ENCODE measurements at regions not wholly inside any gene's neighbourhood (a gene's known extent, or its start where the extent isn't known, plus 50 kb on each side); places are given as distances from the start of the nearest gene placed in this dataset.

DNA sequence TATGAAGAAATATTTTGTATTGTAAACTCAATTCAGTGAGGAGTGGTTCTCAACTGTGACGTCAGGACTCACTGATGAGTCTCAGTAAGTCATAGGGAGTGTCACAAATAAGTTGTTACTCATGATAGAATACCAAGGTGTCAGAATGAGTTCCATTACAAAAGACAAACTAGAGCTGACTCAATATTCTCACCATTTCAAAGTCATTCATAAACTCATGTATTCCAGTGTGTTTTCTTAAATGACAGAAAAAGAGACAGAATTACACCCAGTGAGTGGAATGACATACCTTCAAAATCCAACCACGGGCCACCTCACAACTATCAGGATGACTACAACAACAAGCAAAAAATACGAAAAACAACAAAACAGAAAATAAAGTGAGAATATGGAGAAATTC lies 321.5 kb downstream of the ENC1 start:
- TF ChIP-seq, protein P1, sequence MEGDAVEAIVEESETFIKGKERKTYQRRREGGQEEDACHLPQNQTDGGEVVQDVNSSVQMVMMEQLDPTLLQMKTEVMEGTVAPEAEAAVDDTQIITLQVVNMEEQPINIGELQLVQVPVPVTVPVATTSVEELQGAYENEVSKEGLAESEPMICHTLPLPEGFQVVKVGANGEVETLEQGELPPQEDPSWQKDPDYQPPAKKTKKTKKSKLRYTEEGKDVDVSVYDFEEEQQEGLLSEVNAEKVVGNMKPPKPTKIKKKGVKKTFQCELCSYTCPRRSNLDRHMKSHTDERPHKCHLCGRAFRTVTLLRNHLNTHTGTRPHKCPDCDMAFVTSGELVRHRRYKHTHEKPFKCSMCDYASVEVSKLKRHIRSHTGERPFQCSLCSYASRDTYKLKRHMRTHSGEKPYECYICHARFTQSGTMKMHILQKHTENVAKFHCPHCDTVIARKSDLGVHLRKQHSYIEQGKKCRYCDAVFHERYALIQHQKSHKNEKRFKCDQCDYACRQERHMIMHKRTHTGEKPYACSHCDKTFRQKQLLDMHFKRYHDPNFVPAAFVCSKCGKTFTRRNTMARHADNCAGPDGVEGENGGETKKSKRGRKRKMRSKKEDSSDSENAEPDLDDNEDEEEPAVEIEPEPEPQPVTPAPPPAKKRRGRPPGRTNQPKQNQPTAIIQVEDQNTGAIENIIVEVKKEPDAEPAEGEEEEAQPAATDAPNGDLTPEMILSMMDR (conservative IDR thresholded peaks at IDR 0.05; ENCODE audit: low read depth, low read length): no peak
- no peak for DNase-seq (ENCODE audit: low read depth)
- no peak overlapping the region for H3K4me3 ChIP-seq (ENCODE audit: low read length)

DNA sequence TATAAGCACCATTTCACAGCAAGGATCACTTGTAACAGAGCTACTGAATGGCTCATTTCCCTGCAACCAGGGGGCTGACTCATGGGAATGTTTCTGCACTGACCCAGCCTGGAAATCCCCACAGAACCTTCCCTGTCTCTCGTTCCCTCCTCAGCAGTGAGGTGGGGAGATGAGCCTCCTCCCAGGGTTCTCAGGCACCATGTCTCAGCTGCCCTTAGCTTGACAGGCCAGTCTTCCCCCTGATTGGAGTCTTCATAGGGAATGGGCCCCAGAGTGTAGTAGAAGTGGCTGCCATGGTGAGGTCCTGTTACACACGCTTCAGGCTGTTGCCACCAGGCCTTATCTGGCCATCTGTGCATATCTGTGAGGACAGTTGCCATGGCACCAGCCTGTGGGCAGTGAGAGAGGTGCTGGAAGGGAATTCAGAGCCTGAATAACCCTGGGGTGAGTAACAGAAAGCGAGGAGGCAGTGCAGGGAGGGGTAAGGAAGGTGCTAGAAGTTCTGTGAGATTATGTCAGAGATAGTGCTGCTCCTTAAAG lies 324.4 kb downstream of the ENC1 start:
- DNase-seq (ENCODE audit: low read depth): peak; percentile 87
- H3K4me3 ChIP-seq (ENCODE audit: low read length): no peak overlapping the region
- TF ChIP-seq, protein P1 (conservative IDR thresholded peaks at IDR 0.05; ENCODE audit: low read depth, low read length): no peak

DNA sequence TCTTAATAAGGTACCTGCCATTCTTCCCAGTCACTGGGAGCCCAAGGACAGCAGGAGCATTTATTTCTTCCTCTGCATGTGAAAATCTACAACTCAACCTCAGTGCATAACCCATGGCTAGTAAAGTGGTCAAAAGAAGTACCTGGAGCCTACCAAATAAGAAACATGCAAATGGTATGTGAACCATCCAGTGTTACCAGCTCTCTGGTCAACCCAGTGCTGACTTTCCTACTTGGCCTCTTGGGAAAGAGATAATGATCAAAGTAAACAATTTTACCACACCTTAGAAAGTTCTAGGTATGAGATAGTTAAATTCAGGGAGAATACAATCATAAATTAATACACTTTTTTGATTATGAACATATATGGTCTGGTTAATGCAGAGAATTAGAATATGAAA lies 325.6 kb downstream of the ENC1 start:
- TF ChIP-seq, protein P1 (conservative IDR thresholded peaks at IDR 0.05; ENCODE audit: low read depth, low read length): no peak
- no peak overlapping the region for H3K4me3 ChIP-seq (ENCODE audit: low read length)
- no peak for DNase-seq (ENCODE audit: low read depth)

DNA sequence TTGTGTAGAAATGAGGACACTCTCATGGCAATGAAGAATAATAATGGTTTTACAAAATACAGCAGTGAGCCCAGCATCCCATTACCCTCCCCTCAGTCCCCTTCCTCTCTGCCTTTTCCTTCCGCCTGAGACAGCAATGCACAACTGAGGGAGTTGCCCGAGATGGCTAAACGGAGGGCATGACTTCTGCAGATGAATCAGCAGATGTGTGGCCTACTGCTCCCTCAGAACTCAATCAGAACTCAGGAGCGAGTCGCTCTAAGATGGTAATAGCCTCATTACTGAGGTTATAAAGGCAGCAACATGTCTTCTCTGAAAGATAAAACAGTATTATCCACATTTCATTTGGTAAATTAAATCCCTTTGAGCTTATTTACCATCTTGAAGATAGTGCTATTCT lies 326.6 kb downstream of the ENC1 start:
- TF ChIP-seq, protein P1 (conservative IDR thresholded peaks at IDR 0.05; ENCODE audit: low read depth, low read length): no peak
- no peak for DNase-seq (ENCODE audit: low read depth)
- H3K4me3 ChIP-seq (ENCODE audit: low read length): no peak overlapping the region

DNA sequence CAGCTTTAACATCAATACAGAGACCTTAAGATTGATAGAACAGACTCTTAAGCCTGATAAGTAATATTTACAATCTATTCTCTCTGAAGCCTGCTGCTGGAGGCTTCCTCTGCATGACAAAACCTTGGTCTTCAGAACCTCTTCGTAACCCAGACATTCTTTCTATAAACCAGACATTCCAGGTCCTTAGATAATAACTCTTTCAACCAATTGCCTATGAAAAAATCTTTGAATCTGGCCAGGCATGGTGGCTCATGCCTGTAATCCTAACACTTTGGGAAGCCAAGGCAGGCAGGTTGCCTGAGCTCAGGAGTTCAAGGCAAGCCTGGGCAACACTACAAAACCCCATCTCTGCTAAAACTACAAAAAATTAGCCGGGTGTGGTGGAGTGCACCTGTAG lies 327.8 kb downstream of the ENC1 start:
- TF ChIP-seq, protein P1 (conservative IDR thresholded peaks at IDR 0.05; ENCODE audit: low read depth, low read length): no peak
- no peak overlapping the region for H3K4me3 ChIP-seq (ENCODE audit: low read length)
- no peak for DNase-seq (ENCODE audit: low read depth)

DNA sequence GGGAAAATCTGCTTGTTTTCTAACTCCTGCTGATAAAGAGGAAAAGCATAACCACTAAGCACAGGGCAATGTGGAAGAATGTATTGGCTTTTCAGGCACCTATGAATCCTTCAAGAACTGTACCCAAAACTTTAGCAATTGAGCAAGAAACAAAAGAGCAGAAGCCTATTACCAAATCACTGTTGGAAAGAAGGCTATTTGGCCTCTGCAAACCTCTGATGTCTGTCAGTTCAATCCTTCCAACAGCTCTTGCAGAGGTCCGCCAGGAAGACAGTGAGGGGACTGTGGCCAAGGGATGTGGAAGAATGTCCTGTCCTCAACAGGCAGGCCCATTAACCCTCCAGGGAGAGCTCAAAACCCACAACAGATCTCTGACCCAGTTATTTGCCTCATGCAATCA lies 328.6 kb downstream of the ENC1 start:
- DNase-seq (ENCODE audit: low read depth): no peak
- TF ChIP-seq, protein P1 (conservative IDR thresholded peaks at IDR 0.05; ENCODE audit: low read depth, low read length): no peak

DNA sequence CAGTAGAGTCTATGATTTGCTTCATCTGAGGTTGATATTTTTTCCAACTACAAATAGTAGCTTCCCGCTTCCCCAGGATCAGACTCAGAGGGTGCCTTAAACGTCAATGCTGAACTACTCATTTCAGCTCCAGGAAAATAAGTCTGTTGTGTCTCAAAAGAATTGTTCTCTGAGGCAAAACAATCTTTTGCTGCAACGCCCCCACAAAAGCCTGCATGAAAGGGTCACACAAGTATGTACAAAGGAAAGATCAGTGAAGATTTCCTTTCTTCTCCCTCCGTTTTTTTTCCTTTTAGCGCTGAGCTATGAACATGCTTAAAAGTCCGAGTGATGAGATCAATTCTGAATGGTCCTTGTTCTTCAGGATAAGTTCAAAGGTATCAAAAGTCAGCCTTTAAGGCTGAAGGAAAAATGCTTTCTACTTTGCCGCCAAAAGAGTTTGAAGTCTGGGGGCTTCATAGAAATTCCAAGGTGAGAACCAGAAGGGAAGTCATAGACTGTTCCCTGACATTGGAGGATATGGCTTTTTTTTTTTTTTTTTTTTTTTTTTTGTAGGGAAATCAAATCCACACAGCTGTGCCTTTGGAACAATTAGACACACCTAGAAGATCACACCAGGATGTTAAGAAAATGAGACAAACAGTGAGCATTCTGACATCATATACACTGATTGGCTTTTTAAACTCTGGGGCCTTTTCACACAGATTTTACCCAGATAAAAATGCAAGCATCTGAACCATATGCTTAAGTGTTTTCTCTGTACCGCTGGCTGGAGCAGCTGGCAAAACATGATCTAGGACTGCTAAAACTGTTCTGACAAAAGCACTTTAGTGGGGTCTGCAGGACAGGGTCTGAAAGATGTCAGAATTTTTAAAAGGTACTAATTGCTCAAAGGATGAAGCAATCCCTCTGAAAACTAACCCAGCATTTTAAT lies 329.3 kb downstream of the ENC1 start:
- no peak overlapping the region for H3K4me3 ChIP-seq (ENCODE audit: low read length)

More for the DNA sequence above, 328.6 kb downstream of the ENC1 start:
- H3K4me3 ChIP-seq (ENCODE audit: low read length): no peak overlapping the region

More for the DNA sequence above, 329.3 kb downstream of the ENC1 start:
- TF ChIP-seq, protein P1 (conservative IDR thresholded peaks at IDR 0.05; ENCODE audit: low read depth, low read length): no peak
- DNase-seq (ENCODE audit: low read depth): no peak
